ENCODE measurements at regions not wholly inside any gene's neighbourhood (a gene's known extent, or its start where the extent isn't known, plus 50 kb on each side); places are given as distances from the start of the nearest gene placed in this dataset.

GRCh38 chr3:104556372-104557078 is 810.2 kb upstream of the ALCAM start:
- Mint-ChIP-seq H3K36me3 (ENCODE audit: low read depth) (no peaks in the 10 kb centered on the region), H3K27ac (no peak overlapping the region), H3K4me1 (no peaks in the 10 kb centered on the region), H3K4me3 (no peak overlapping the region), H3K9me3 (no peaks in the 10 kb centered on the region), H3K27me3 (no peaks in the 10 kb centered on the region)
- CTCF ChIA-PET, result no interaction called here
- no peak for DNase-seq
- POLR2A ChIA-PET, result no interaction called here

- POLR2A ChIA-PET, result no interaction called here
- Mint-ChIP-seq H3K36me3 (ENCODE audit: low read depth) (no peaks in the 10 kb centered on the region), H3K4me3 (no peak overlapping the region), H3K9me3 (no peaks in the 10 kb centered on the region), H3K4me1 (no peaks in the 10 kb centered on the region), H3K27me3 (no peaks in the 10 kb centered on the region), H3K27ac (no peak overlapping the region)
- no peak for DNase-seq
- CTCF ChIA-PET, result no interaction called here
Observed at GRCh38 chr3:104561324-104561723, 805.4 kb upstream of the ALCAM start.

- no peaks in the 10 kb centered on the region for H3K36me3 Mint-ChIP-seq (ENCODE audit: low read depth)
- POLR2A ChIA-PET, result no interaction called here
- peak; percentile 68 for DNase-seq
Observed at GRCh38 chr3:104564045-104564643, 802.6 kb upstream of the ALCAM start.

GRCh38 chr3:104566054-104566453 is 800.7 kb upstream of the ALCAM start:
- Mint-ChIP-seq H3K4me3 (no peak overlapping the region), H3K36me3 (ENCODE audit: low read depth) (no peaks in the 10 kb centered on the region), H3K4me1 (no peaks in the 10 kb centered on the region), H3K9me3 (no peaks in the 10 kb centered on the region), H3K27ac (no peak overlapping the region), H3K27me3 (no peaks in the 10 kb centered on the region)
- POLR2A ChIA-PET, result no interaction called here
- CTCF ChIA-PET, result no interaction called here
- no peak for DNase-seq

More at GRCh38 chr3:104564045-104564643, 802.6 kb upstream of the ALCAM start:
- CTCF ChIA-PET, result no interaction called here
- Mint-ChIP-seq H3K4me3 (no peak overlapping the region), H3K27ac (no peak overlapping the region), H3K4me1 (no peaks in the 10 kb centered on the region), H3K9me3 (no peaks in the 10 kb centered on the region), H3K27me3 (no peaks in the 10 kb centered on the region)

DNA sequence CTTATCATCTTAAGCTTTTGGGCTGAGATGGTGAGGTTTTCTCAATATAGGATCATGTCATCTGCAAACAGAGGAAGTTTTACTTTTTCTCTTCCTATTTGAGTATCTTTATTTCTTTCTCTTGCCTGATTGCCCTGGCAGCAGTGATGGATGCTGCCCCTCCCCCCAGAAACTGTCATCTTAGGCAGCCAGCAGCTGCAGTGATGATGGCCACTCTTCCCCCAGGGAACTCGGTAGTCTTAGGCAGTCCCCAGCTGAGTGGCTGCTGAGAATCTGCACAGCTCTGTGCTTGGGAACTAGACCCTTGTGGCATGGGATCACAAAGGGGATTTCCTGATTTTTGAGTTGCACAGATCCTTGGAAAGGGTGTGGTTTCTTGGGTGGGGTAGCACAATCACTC is 791.1 kb upstream of the ALCAM start:
- Mint-ChIP-seq H3K9me3 (peaks cover 23% of the 10 kb centered on the region), H3K4me3 (no peak overlapping the region), H3K4me1 (no peaks in the 10 kb centered on the region), H3K27ac (no peak overlapping the region), H3K36me3 (ENCODE audit: low read depth) (no peaks in the 10 kb centered on the region), H3K27me3 (no peaks in the 10 kb centered on the region)
- ChIA-PET POLR2A (no interaction called here), CTCF (no interaction called here)
- DNase-seq, result no peak

GRCh38 chr3:104578558-104578957 is 788.2 kb upstream of the ALCAM start:
- POLR2A ChIA-PET, result no interaction called here
- Mint-ChIP-seq H3K9me3 (peaks cover 23% of the 10 kb centered on the region), H3K36me3 (ENCODE audit: low read depth) (no peaks in the 10 kb centered on the region), H3K4me1 (no peaks in the 10 kb centered on the region), H3K27ac (no peak overlapping the region), H3K27me3 (no peaks in the 10 kb centered on the region), H3K4me3 (no peak overlapping the region)
- no peak for DNase-seq
- CTCF ChIA-PET, result no interaction called here

GRCh38 chr3:104582092-104582491 is 784.6 kb upstream of the ALCAM start:
- H3K36me3 Mint-ChIP-seq (ENCODE audit: low read depth), result no peaks in the 10 kb centered on the region
- POLR2A ChIA-PET, result no interaction called here
- no peaks in the 10 kb centered on the region for H3K4me1 Mint-ChIP-seq
- peaks cover 17% of the 10 kb centered on the region for H3K9me3 Mint-ChIP-seq
- no peak overlapping the region for H3K4me3 Mint-ChIP-seq
- DNase-seq, result no peak
- no peaks in the 10 kb centered on the region for H3K27me3 Mint-ChIP-seq
- no peak overlapping the region for H3K27ac Mint-ChIP-seq
- CTCF ChIA-PET, result no interaction called here

DNA sequence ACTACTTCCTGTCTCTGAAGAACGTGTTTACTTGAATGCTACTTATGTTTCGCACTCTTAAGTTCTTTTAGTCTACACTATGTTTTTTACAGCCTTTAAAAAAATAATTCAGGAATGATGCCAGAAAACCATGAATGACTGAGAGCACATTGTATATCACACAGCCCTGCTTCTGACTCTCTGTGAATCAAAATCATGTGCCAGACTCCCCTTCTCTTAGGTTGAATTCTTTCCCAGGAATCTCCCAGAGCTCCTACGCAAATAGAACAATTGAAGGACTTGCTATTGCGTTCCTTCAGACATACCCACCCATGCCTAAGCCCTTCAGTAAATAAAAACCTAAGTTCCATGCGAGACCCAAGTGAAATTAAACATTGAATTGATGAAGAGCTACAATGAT is 782.0 kb upstream of the ALCAM start:
- no peaks in the 10 kb centered on the region for H3K9me3 Mint-ChIP-seq
- no peak overlapping the region for H3K4me3 Mint-ChIP-seq
- no peaks in the 10 kb centered on the region for H3K4me1 Mint-ChIP-seq
- H3K27me3 Mint-ChIP-seq, result no peaks in the 10 kb centered on the region
- no peaks in the 10 kb centered on the region for H3K36me3 Mint-ChIP-seq (ENCODE audit: low read depth)
- H3K27ac Mint-ChIP-seq, result no peak overlapping the region
- CTCF ChIA-PET, result no interaction called here
- DNase-seq, result no peak
- POLR2A ChIA-PET, result no interaction called here

GRCh38 chr3:104586344-104586743 is 780.4 kb upstream of the ALCAM start:
- no peak overlapping the region for H3K4me3 Mint-ChIP-seq
- ChIA-PET CTCF (no interaction called here), POLR2A (no interaction called here)
- H3K36me3 Mint-ChIP-seq (ENCODE audit: low read depth), result no peaks in the 10 kb centered on the region
- H3K27ac Mint-ChIP-seq, result no peak overlapping the region
- H3K9me3 Mint-ChIP-seq, result no peaks in the 10 kb centered on the region
- H3K4me1 Mint-ChIP-seq, result no peaks in the 10 kb centered on the region
- H3K27me3 Mint-ChIP-seq, result no peaks in the 10 kb centered on the region
- no peak for DNase-seq

DNA sequence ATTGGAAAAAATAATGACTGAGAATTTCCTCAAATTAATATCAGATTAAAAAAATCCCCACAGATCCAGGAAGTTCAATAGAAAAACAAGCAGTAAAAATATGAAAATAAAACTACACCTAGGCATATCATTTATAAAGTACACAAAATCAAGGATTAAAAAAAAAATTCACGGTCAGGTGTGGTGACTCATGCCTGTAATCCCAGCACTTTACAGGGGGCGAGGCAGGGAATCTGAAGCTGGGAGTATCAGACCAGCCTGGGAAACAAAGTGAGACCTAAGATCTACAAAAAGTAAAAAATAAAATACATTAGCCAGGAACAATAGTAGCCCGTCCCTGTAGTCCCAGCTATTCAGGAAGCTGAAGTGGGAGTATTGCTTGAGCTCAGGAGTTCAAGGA is 778.3 kb upstream of the ALCAM start:
- Mint-ChIP-seq H3K9me3 (no peaks in the 10 kb centered on the region), H3K36me3 (ENCODE audit: low read depth) (no peaks in the 10 kb centered on the region), H3K27me3 (no peaks in the 10 kb centered on the region), H3K27ac (no peak overlapping the region), H3K4me3 (no peak overlapping the region), H3K4me1 (no peaks in the 10 kb centered on the region)
- DNase-seq, result no peak
- CTCF ChIA-PET, result no interaction called here
- POLR2A ChIA-PET, result no interaction called here

DNA sequence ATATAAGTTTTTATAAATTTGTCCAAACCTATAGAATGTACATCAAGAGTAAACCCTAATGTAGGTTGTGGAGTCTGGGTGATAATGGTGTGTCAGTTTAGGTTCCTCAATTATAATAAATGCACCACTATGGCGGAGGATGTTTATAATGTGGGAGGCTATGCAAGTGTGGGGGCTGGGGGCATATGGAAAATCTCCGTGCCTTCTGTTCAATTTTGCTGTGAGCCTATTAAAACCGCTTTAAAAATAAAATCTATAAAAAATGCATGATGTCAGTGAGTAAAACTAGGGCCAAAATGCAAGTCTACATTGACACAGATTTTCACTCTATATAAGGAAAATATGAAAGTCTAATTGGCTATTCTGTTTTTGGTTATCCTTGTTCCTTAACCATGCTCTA is 774.9 kb upstream of the ALCAM start:
- Mint-ChIP-seq H3K4me3 (no peak overlapping the region), H3K9me3 (no peaks in the 10 kb centered on the region), H3K27me3 (no peaks in the 10 kb centered on the region), H3K36me3 (ENCODE audit: low read depth) (no peaks in the 10 kb centered on the region), H3K4me1 (no peaks in the 10 kb centered on the region), H3K27ac (no peak overlapping the region)
- DNase-seq, result no peak
- POLR2A ChIA-PET, result no interaction called here
- CTCF ChIA-PET, result no interaction called here

DNA sequence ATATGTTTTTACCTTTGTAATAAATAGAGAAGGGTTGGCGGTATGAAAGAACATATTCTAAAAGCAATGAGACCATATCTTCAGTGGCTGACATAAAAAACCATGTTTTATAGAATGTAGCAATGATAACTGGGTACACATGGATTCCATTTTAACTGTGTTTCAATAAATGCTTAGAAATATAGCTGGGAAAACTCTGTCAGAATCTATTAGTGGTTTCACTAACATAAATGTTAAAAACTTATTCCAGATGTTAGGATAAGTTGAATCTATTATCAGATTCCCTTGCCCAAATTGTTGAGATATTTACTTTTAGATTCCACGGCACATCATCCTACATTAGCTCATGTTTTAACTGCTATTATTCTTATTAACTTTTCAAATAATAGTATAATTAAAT is 772.2 kb upstream of the ALCAM start:
- H3K4me1 Mint-ChIP-seq, result no peaks in the 10 kb centered on the region
- DNase-seq, result no peak
- H3K36me3 Mint-ChIP-seq (ENCODE audit: low read depth), result no peaks in the 10 kb centered on the region
- H3K27ac Mint-ChIP-seq, result no peak overlapping the region
- no peaks in the 10 kb centered on the region for H3K27me3 Mint-ChIP-seq
- ChIA-PET POLR2A (no interaction called here), CTCF (no interaction called here)
- no peaks in the 10 kb centered on the region for H3K9me3 Mint-ChIP-seq
- no peak overlapping the region for H3K4me3 Mint-ChIP-seq

GRCh38 chr3:104596054-104596453 is 770.7 kb upstream of the ALCAM start:
- Mint-ChIP-seq H3K4me3 (no peak overlapping the region), H3K9me3 (no peaks in the 10 kb centered on the region), H3K4me1 (no peaks in the 10 kb centered on the region), H3K27ac (no peak overlapping the region), H3K27me3 (no peaks in the 10 kb centered on the region), H3K36me3 (ENCODE audit: low read depth) (no peaks in the 10 kb centered on the region)
- CTCF ChIA-PET, result interaction anchor here (1.3 kb wide), 1 partner anchor 772 kb away, joined by 3 read pairs; no protein-coding TSS in a partner anchor
- POLR2A ChIA-PET, result no interaction called here
- no peak for DNase-seq

- Mint-ChIP-seq H3K4me3 (no peak overlapping the region), H3K27me3 (no peaks in the 10 kb centered on the region), H3K27ac (no peak overlapping the region), H3K4me1 (no peaks in the 10 kb centered on the region), H3K36me3 (ENCODE audit: low read depth) (no peaks in the 10 kb centered on the region), H3K9me3 (no peaks in the 10 kb centered on the region)
- ChIA-PET POLR2A (no interaction called here), CTCF (interaction anchor here (0.5 to 1.3 kb wide), 2 partner anchors 729 to 771 kb away, joined by 3 read pairs; no protein-coding TSS in a partner anchor)
- DNase-seq, result peak; percentile 9
Observed at GRCh38 chr3:104596551-104596950, 770.2 kb upstream of the ALCAM start.

All from activated CD4-positive, alpha-beta T cell treated with anti-CD3 and anti-CD28 coated beads, Interleukin-2, amount 10 ng/mL, durations not matched to agents 7 days and 5 days (primary cell).